ENCODE measurements at regions not wholly inside any gene's neighbourhood (a gene's known extent, or its start where the extent isn't known, plus 50 kb on each side); places are given as distances from the start of the nearest gene placed in this dataset.
A peak's percentile ranks its signal among the peaks of the same experiment; 100 is the strongest.
"Not testable (repeated sequence)": the region's sequence is repeated elsewhere in the genome, so short reads cannot be mapped to it uniquely, and the experiment has no call there.

GRCh38 chr16:60646631-60647030, 1389.6 kb downstream of the CDH8 start:
- DNase-seq: no peak

- no peak for DNase-seq
These were observed 1390.7 kb downstream of the CDH8 start for GRCh38 chr16:60645541-60645940.

- DNase-seq: no peak
These were observed 1393.3 kb downstream of the CDH8 start for GRCh38 chr16:60642956-60643355.

- DNase-seq: no peak
These were observed 1395.1 kb downstream of the CDH8 start for GRCh38 chr16:60641067-60641665.

GRCh38 chr16:60640038-60640437, 1396.2 kb downstream of the CDH8 start:
- no peak for DNase-seq

GRCh38 chr16:60636636-60637035, 1399.6 kb downstream of the CDH8 start:
- not testable (repeated sequence) for DNase-seq

GRCh38 chr16:60636117-60636516, 1400.1 kb downstream of the CDH8 start:
- no peak for DNase-seq

GRCh38 chr16:60635548-60635947, 1400.7 kb downstream of the CDH8 start:
- DNase-seq: no peak

- DNase-seq: no peak
These were observed 1424.4 kb downstream of the CDH8 start for GRCh38 chr16:60611844-60612243.

- DNase-seq: no peak
These were observed 1427.3 kb downstream of the CDH8 start for GRCh38 chr16:60608971-60609370.

- DNase-seq: not testable (repeated sequence)
These were observed 1430.6 kb downstream of the CDH8 start for GRCh38 chr16:60605652-60606051.

GRCh38 chr16:60605176-60605575, 1431.1 kb downstream of the CDH8 start:
- no peak for DNase-seq

- DNase-seq: no peak
These were observed 1449.7 kb downstream of the CDH8 start for GRCh38 chr16:60586493-60586892.

GRCh38 chr16:60582528-60582927, 1453.7 kb downstream of the CDH8 start:
- no peak for DNase-seq

- DNase-seq: no peak
These were observed 1469.3 kb downstream of the CDH8 start for GRCh38 chr16:60566901-60567300.

- no peak for DNase-seq
These were observed 1471.7 kb downstream of the CDH8 start for GRCh38 chr16:60564588-60564987.

GRCh38 chr16:60563166-60563565, 1473.1 kb downstream of the CDH8 start:
- no peak for DNase-seq

- no peak for DNase-seq
These were observed 1477.3 kb downstream of the CDH8 start for GRCh38 chr16:60558936-60559335.

- peak in 1 of 3 experiments; percentile 23 for DNase-seq
These were observed 1483.0 kb downstream of the CDH8 start for GRCh38 chr16:60553090-60553757.

- no peak for DNase-seq
These were observed 1494.7 kb downstream of the CDH8 start for GRCh38 chr16:60541535-60541934.

- DNase-seq: no peak
These were observed 1525.3 kb downstream of the CDH8 start for GRCh38 chr16:60510941-60511340.

GRCh38 chr16:60510208-60510607, 1526.0 kb downstream of the CDH8 start:
- no peak for DNase-seq

- DNase-seq: no peak
These were observed 1545.0 kb downstream of the CDH8 start for GRCh38 chr16:60491273-60491672.

GRCh38 chr16:60485872-60486489, 1550.3 kb downstream of the CDH8 start:
- no peak for DNase-seq
